Dendritic cell treated with granulocyte-macrophage colony-stimulating factor and Interleukin-4, amounts not matched to agents 40 ng/mL and 50 ng/mL, for 4 days (primary cell): ENCODE measurements at regions not wholly inside any gene's neighbourhood (a gene's known extent, or its start where the extent isn't known, plus 50 kb on each side); places are given as distances from the start of the nearest gene placed in this dataset.
A peak's percentile ranks its signal among the peaks of the same experiment; 100 is the strongest.

Source experiments
- H3K27ac Mint-ChIP-seq: one replicate; pipeline ENCODE4 v1.8.0; 2022; ENCODE audit warnings: mild to moderate bottlenecking, mixed read lengths
- H3K27me3 Mint-ChIP-seq: one replicate; pipeline ENCODE4 v1.8.0; 2022; ENCODE audit warnings: mild to moderate bottlenecking, mixed read lengths
- H3K36me3 Mint-ChIP-seq: one replicate; pipeline ENCODE4 v1.8.0; 2022; ENCODE audit warnings: low read depth, mixed read lengths
- H3K4me1 Mint-ChIP-seq: one replicate; pipeline ENCODE4 v1.8.0; 2022; ENCODE audit warnings: low read depth, mixed read lengths
- H3K4me3 Mint-ChIP-seq: one replicate; pipeline ENCODE4 v1.8.0; 2022; ENCODE audit warnings: mild to moderate bottlenecking, moderate library complexity, mixed read lengths
- H3K9me3 Mint-ChIP-seq: one replicate; pipeline ENCODE4 v1.8.0; 2022; ENCODE audit warnings: mixed read lengths
- intact Hi-C: fragments of 100-400 bp; cut with micrococcal nuclease; formaldehyde crosslinking; loops from one replicate; pipeline ENCODE4 v1.15.0; 2022

GRCh38 chr13:58592786-58593185 is 961.2 kb downstream of the PCDH17 start:
- Mint-ChIP-seq H3K4me1 (peaks cover 9% of the 10 kb centered on the region), H3K27ac (no peak overlapping the region), H3K4me3 (no peak overlapping the region), H3K9me3 (peaks cover 14% of the 10 kb centered on the region), H3K27me3 (no peaks in the 10 kb centered on the region), H3K36me3 (no peaks in the 10 kb centered on the region)
- intact Hi-C loops = no loop called here

- intact Hi-C loops = no loop called here
- Mint-ChIP-seq H3K36me3 (no peaks in the 10 kb centered on the region), H3K27me3 (no peaks in the 10 kb centered on the region), H3K9me3 (no peaks in the 10 kb centered on the region), H3K4me1 (no peaks in the 10 kb centered on the region), H3K27ac (no peak overlapping the region), H3K4me3 (no peak overlapping the region)
Observed at GRCh38 chr13:58594747-58595600, 963.4 kb downstream of the PCDH17 start.

- Mint-ChIP-seq H3K9me3 (peaks cover 17% of the 10 kb centered on the region), H3K4me3 (no peak overlapping the region), H3K4me1 (no peaks in the 10 kb centered on the region), H3K36me3 (no peaks in the 10 kb centered on the region), H3K27ac (no peak overlapping the region), H3K27me3 (no peaks in the 10 kb centered on the region)
- intact Hi-C loops = no loop called here
Observed at GRCh38 chr13:58597552-58597951, 966.0 kb downstream of the PCDH17 start.

GRCh38 chr13:58598241-58598640 is 966.7 kb downstream of the PCDH17 start:
- no peak overlapping the region for H3K27ac Mint-ChIP-seq
- H3K9me3 Mint-ChIP-seq = peaks cover 17% of the 10 kb centered on the region
- no peak overlapping the region for H3K4me3 Mint-ChIP-seq
- no peaks in the 10 kb centered on the region for H3K36me3 Mint-ChIP-seq
- no peaks in the 10 kb centered on the region for H3K4me1 Mint-ChIP-seq
- intact Hi-C loops = no loop called here
- H3K27me3 Mint-ChIP-seq = no peaks in the 10 kb centered on the region

GRCh38 chr13:58611117-58611516 is 979.6 kb downstream of the PCDH17 start:
- no peaks in the 10 kb centered on the region for H3K4me1 Mint-ChIP-seq
- peaks cover 22% of the 10 kb centered on the region for H3K9me3 Mint-ChIP-seq
- no peaks in the 10 kb centered on the region for H3K27me3 Mint-ChIP-seq
- intact Hi-C loops = no loop called here
- no peak overlapping the region for H3K27ac Mint-ChIP-seq
- H3K4me3 Mint-ChIP-seq = no peak overlapping the region
- no peaks in the 10 kb centered on the region for H3K36me3 Mint-ChIP-seq

GRCh38 chr13:58617880-58618665 is 986.5 kb downstream of the PCDH17 start:
- intact Hi-C loops = no loop called here
- no peaks in the 10 kb centered on the region for H3K36me3 Mint-ChIP-seq

GRCh38 chr13:58619396-58620113 is 988.0 kb downstream of the PCDH17 start:
- intact Hi-C loops = no loop called here
- no peak overlapping the region for H3K4me3 Mint-ChIP-seq
- no peaks in the 10 kb centered on the region for H3K4me1 Mint-ChIP-seq
- H3K27me3 Mint-ChIP-seq = no peaks in the 10 kb centered on the region
- H3K27ac Mint-ChIP-seq = no peak overlapping the region
- H3K9me3 Mint-ChIP-seq = peaks cover 8% of the 10 kb centered on the region
- H3K36me3 Mint-ChIP-seq = no peaks in the 10 kb centered on the region

More at GRCh38 chr13:58617880-58618665, 986.5 kb downstream of the PCDH17 start:
- no peaks in the 10 kb centered on the region for H3K4me1 Mint-ChIP-seq
- H3K9me3 Mint-ChIP-seq = peaks cover 10% of the 10 kb centered on the region
- no peak overlapping the region for H3K27ac Mint-ChIP-seq
- no peak overlapping the region for H3K4me3 Mint-ChIP-seq
- no peaks in the 10 kb centered on the region for H3K27me3 Mint-ChIP-seq

GRCh38 chr13:58620176-58620575 is 988.6 kb downstream of the PCDH17 start:
- H3K4me1 Mint-ChIP-seq = no peaks in the 10 kb centered on the region
- H3K36me3 Mint-ChIP-seq = no peaks in the 10 kb centered on the region
- H3K4me3 Mint-ChIP-seq = no peak overlapping the region
- no peaks in the 10 kb centered on the region for H3K27me3 Mint-ChIP-seq
- no peak overlapping the region for H3K27ac Mint-ChIP-seq
- peaks cover 10% of the 10 kb centered on the region for H3K9me3 Mint-ChIP-seq
- intact Hi-C loops = no loop called here

GRCh38 chr13:58625703-58626389 is 994.3 kb downstream of the PCDH17 start:
- H3K9me3 Mint-ChIP-seq = peaks cover 38% of the 10 kb centered on the region
- H3K36me3 Mint-ChIP-seq = no peaks in the 10 kb centered on the region
- H3K27ac Mint-ChIP-seq = no peak overlapping the region
- peaks cover 5% of the 10 kb centered on the region for H3K4me1 Mint-ChIP-seq
- H3K4me3 Mint-ChIP-seq = no peak overlapping the region
- intact Hi-C loops = no loop called here
- no peaks in the 10 kb centered on the region for H3K27me3 Mint-ChIP-seq

- no peaks in the 10 kb centered on the region for H3K36me3 Mint-ChIP-seq
- no peaks in the 10 kb centered on the region for H3K27me3 Mint-ChIP-seq
- no peak overlapping the region for H3K4me3 Mint-ChIP-seq
- intact Hi-C loops = no loop called here
- H3K27ac Mint-ChIP-seq = no peak overlapping the region
- H3K4me1 Mint-ChIP-seq = peaks cover 5% of the 10 kb centered on the region
- peaks cover 30% of the 10 kb centered on the region for H3K9me3 Mint-ChIP-seq
Observed at GRCh38 chr13:58630794-58631193, 999.2 kb downstream of the PCDH17 start.

GRCh38 chr13:58633226-58633625 is 1001.7 kb downstream of the PCDH17 start:
- H3K36me3 Mint-ChIP-seq = no peaks in the 10 kb centered on the region
- intact Hi-C loops = no loop called here
- peaks cover 6% of the 10 kb centered on the region for H3K9me3 Mint-ChIP-seq
- H3K27me3 Mint-ChIP-seq = no peaks in the 10 kb centered on the region
- H3K4me1 Mint-ChIP-seq = peaks cover 5% of the 10 kb centered on the region
- H3K27ac Mint-ChIP-seq = no peak overlapping the region
- H3K4me3 Mint-ChIP-seq = no peak overlapping the region

GRCh38 chr13:58655086-58655485 is 1023.5 kb downstream of the PCDH17 start:
- Mint-ChIP-seq H3K4me3 (no peak overlapping the region), H3K36me3 (peaks cover 7% of the 10 kb centered on the region), H3K4me1 (peaks cover 18% of the 10 kb centered on the region), H3K27me3 (no peaks in the 10 kb centered on the region), H3K27ac (peak overlapping the region; percentile 63), H3K9me3 (peaks cover 9% of the 10 kb centered on the region)
- intact Hi-C loops = loop anchor here (5.0 kb wide), 2 partner anchors 47 to 68 kb away; no protein-coding TSS in a partner anchor

GRCh38 chr13:58660826-58661225 is 1029.3 kb downstream of the PCDH17 start:
- peaks cover 27% of the 10 kb centered on the region for H3K9me3 Mint-ChIP-seq
- H3K27me3 Mint-ChIP-seq = peaks cover 6% of the 10 kb centered on the region
- peaks cover 7% of the 10 kb centered on the region for H3K36me3 Mint-ChIP-seq
- intact Hi-C loops = no loop called here
- no peak overlapping the region for H3K4me3 Mint-ChIP-seq
- peaks cover 20% of the 10 kb centered on the region for H3K4me1 Mint-ChIP-seq
- H3K27ac Mint-ChIP-seq = no peak overlapping the region
